ENCODE measurements at regions not wholly inside any gene's neighbourhood (a gene's known extent, or its start where the extent isn't known, plus 50 kb on each side); places are given as distances from the start of the nearest gene placed in this dataset.
"Not testable (repeated sequence)": the region's sequence is repeated elsewhere in the genome, so short reads cannot be mapped to it uniquely, and the experiment has no call there.

- in situ Hi-C loops (cut with HindIII; ENCODE audit: low sequenced_read_pairs), result no loop called here
Measured at GRCh38 chr10:16231176-16231575, 205.6 kb upstream of the PTER start.

- in situ Hi-C loops (cut with HindIII; ENCODE audit: low sequenced_read_pairs), result no loop called here
Measured at GRCh38 chr10:16231734-16232435, 204.9 kb upstream of the PTER start.

DNA sequence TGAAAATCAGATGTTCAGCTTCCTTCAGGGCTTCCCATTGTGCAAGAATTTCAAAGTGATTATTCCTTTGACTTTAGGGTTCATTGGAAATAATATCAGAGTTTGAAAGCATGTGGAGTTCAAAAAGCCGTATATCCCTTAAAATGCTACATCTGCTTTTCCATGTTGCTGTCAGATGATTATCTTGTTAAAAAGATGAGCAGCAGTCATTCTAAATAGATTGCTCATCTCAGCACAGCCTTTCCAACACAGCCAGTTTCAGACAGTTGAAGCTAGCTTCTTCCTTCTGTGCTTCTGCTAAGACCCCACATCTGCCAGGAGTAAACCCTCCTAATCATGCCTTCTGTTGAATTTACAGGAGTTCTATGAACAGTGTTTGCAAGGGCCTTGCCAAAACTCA is 204.4 kb upstream of the PTER start:
- in situ Hi-C loops (cut with HindIII; ENCODE audit: low sequenced_read_pairs), result no loop called here

GRCh38 chr10:16234916-16235315 is 201.9 kb upstream of the PTER start:
- in situ Hi-C loops (cut with HindIII; ENCODE audit: low sequenced_read_pairs), result no loop called here

- in situ Hi-C loops (cut with HindIII; ENCODE audit: low sequenced_read_pairs), result no loop called here
Measured at GRCh38 chr10:16242446-16242845, 194.4 kb upstream of the PTER start.

GRCh38 chr10:16242859-16243613 is 193.8 kb upstream of the PTER start:
- in situ Hi-C loops (cut with HindIII; ENCODE audit: low sequenced_read_pairs), result no loop called here

DNA sequence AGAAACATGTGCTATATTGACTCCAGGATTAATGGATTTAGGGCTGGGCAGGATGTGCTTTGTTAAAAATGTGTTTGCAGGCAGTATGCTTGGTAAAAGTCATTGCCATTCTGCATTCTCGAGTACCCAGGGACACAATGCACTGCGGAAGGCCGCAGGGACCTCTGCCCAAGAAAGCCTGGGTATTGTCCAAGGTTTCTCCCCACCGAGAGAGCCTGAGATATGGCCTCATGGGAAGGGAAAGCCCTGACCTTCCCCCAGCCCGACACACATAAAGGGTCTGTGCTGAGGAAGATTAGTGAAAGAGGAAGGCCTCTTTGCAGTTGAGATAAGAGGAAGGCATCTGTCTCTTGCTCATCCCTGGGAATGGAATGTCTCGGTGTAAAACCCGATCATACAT is 186.7 kb upstream of the PTER start:
- in situ Hi-C loops (cut with HindIII; ENCODE audit: low sequenced_read_pairs), result not testable (repeated sequence)

GRCh38 chr10:16256336-16256735 is 180.5 kb upstream of the PTER start:
- in situ Hi-C loops (cut with HindIII; ENCODE audit: low sequenced_read_pairs), result no loop called here

GRCh38 chr10:16258291-16259040 is 178.3 kb upstream of the PTER start:
- in situ Hi-C loops (cut with HindIII; ENCODE audit: low sequenced_read_pairs), result no loop called here

GRCh38 chr10:16259726-16260125 is 177.1 kb upstream of the PTER start:
- in situ Hi-C loops (cut with HindIII; ENCODE audit: low sequenced_read_pairs), result no loop called here

DNA sequence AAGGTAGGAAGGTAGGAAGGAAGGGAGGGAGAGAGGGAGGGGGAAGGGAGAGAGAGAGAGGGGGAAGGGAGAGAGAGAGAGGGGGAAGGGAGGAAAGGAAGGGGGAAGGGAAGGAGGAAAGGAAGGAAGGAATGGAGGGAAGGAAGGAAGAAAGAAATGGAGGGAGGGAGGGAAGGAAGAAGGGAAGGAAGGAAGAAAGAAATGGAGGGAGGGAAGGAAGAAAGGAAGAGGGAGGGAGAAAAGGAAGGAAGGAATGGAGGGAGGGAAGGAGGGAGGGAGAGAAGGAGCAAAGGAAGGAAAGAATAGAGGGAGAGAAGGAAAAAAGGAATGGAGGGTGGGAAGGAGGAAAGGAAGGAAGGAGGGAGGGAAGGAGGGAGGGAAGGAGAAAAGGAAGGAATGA is 176.4 kb upstream of the PTER start:
- in situ Hi-C loops (cut with HindIII; ENCODE audit: low sequenced_read_pairs), result no loop called here

- in situ Hi-C loops (cut with HindIII; ENCODE audit: low sequenced_read_pairs), result no loop called here
Measured at GRCh38 chr10:16271571-16271970, 165.2 kb upstream of the PTER start.

- in situ Hi-C loops (cut with HindIII; ENCODE audit: low sequenced_read_pairs), result loop anchor here (5.0 kb wide), 1 partner anchor 37 kb away; no protein-coding TSS in a partner anchor
Measured at GRCh38 chr10:16274911-16275310, 161.9 kb upstream of the PTER start.

DNA sequence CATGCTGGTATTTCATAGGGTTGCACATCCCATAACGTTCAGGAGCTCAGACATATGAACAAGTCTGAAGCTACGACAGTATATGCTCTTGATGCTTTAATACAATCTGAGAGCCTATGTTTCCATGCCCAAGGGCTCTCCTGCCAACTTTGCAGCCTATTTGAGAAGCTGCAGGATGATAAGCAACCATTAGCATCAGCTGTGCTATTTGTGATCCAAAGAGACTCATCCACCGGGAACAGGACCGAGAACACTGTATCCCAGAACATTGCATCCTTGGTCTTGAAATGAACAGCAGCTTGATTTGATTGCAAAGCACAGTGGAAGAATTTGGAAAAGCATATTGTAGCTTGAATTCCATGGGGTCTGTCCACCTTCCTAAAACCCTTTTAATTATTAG is 156.2 kb upstream of the PTER start:
- in situ Hi-C loops (cut with HindIII; ENCODE audit: low sequenced_read_pairs), result no loop called here

DNA sequence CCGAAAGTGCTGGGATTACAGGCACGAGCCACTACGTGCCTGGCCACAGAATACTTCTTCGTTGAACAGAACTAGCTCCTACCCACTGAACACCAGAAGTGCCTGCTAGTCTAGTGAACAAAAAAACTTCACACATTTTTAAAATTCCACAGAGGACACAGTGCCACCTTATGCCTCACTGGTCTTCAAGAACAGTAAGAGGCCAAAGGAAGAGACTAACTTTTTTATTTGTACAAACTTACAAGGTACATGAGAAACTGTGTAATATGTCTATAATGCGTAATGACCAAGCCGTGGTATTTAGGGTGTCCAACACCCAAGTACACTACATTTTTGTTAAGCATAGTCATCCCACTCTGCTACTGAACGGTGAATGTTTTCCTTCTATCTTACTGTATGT is 144.4 kb upstream of the PTER start:
- in situ Hi-C loops (cut with HindIII; ENCODE audit: low sequenced_read_pairs), result no loop called here

GRCh38 chr10:16297069-16297468 is 139.7 kb upstream of the PTER start:
- in situ Hi-C loops (cut with HindIII; ENCODE audit: low sequenced_read_pairs), result no loop called here

DNA sequence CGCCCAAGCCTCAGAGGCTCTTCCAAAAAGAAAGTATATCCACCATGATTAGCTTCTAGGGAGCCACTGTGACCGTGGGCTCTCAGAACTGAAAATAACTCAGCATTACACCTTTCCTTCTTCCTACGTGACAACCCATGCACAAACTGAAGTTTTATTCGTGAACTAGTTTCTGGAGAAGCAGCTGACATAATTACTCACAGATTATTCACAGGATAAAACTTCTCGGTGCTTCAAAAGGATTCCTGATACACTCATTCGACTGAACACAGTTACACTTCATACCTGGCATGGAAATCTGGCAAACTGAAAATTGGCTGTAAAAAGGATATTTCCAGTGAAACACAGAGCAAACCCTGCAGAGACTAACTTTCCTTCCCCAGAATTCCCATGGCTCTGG is 139.2 kb upstream of the PTER start:
- in situ Hi-C loops (cut with HindIII; ENCODE audit: low sequenced_read_pairs), result no loop called here

GRCh38 chr10:16304311-16304710 is 132.5 kb upstream of the PTER start:
- in situ Hi-C loops (cut with HindIII; ENCODE audit: low sequenced_read_pairs), result no loop called here

- in situ Hi-C loops (cut with HindIII; ENCODE audit: low sequenced_read_pairs), result loop anchor here (5.0 kb wide), 1 partner anchor 33 kb away; no protein-coding TSS in a partner anchor
Measured at GRCh38 chr10:16310440-16310839, 126.4 kb upstream of the PTER start.

DNA sequence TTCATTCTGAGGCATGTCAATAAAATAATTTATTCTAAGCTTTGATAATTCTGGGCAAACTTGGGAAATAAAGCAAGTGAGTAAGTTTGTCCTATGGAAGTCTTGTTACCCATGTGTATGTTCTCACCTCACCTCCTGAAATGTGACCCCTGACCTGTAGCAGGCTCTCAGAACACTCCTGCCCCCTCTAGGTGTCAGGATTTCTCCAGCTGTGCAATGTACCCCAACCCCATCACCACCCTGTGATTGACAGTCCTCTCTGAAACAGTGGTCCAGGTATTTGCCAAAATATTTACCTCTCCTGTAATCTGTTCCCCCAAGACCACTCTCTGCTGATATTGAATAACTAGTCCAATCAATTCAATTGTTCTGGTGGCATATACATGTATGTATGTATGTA is 122.6 kb upstream of the PTER start:
- in situ Hi-C loops (cut with HindIII; ENCODE audit: low sequenced_read_pairs), result loop anchor here (5.0 kb wide), 1 partner anchor 37 kb away; no protein-coding TSS in a partner anchor

DNA sequence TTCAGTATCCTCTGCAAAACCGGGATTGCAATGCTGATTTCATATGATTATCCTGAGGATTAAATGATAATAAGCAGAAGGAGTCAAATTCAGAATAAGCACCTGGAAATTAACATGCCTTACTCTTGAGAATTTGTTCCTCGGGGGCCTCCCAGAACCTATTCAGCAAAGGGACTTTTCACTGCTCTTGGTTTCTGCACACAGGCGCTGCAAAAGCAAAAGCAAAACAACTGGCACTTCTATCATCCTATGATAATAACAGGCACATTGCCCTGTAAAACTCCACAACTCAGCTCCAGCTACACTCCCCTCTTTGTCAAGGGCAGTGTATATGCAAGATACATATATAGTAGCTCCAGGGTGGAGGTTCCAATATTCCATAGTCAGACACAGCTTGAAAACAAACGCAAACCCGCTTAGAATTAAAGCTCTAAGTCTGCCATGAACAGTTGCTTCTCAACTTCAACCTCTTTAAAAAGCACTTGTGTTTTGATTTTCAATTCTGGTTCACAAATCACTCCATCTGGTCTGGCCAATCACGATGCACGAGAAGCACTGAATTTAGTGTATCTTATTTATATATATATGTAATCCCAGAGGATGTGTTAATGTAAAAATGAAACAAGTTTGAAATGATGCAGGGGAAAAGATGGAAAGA is 119.9 kb upstream of the PTER start:
- in situ Hi-C loops (cut with HindIII; ENCODE audit: low sequenced_read_pairs), result no loop called here

Data from DLD1 (cell line).